ENCODE measurements at regions not wholly inside any gene's neighbourhood (a gene's known extent, or its start where the extent isn't known, plus 50 kb on each side); places are given as distances from the start of the nearest gene placed in this dataset.

GRCh38 chr16:65916995-65917394 is 449.5 kb upstream of the CDH5 start:
- no peak for TF ChIP-seq CTCF (IDR thresholded peaks at IDR 0.05)
- no peak for TF ChIP-seq POLR2A (IDR thresholded peaks at IDR 0.05)

Data from breast epithelium (tissue), 3 donors.